ENCODE measurements at regions not wholly inside any gene's neighbourhood (a gene's known extent, or its start where the extent isn't known, plus 50 kb on each side); places are given as distances from the start of the nearest gene placed in this dataset.

DNA sequence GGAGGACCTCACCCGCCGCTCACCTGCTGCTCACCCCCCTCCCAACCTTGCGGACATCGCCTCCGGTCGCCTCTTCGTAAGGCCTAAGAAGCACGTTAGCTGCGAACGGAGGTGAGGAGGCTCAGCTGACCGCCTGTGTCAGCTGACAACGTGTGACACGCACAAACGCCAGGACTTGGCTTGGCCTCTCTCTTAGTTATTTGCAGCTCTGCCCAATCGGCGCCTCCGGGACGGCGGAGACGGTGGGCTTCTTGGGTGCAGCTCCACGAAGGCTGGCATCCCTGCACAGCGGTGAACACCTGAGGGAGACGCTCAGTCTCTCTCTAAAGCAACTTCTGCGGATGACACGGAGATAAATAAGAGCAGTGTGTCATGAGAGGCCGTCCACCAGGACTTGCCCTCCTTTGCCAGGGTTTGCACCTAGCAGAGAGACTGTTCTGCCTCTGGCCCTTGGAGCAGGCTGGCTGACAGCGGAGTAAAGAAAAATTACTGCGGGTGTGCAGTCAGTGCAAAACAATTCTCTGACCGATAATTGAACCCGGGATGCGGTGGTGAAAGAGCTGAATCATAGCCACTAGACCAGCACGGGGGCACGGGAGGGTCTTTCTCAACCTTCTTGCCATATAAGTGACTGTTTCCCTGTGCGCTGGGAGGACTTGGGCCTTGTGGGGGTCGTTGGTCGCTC lies 318.9 kb downstream of the FAM72C start (continued):
- TF ChIP-seq, protein P1, sequence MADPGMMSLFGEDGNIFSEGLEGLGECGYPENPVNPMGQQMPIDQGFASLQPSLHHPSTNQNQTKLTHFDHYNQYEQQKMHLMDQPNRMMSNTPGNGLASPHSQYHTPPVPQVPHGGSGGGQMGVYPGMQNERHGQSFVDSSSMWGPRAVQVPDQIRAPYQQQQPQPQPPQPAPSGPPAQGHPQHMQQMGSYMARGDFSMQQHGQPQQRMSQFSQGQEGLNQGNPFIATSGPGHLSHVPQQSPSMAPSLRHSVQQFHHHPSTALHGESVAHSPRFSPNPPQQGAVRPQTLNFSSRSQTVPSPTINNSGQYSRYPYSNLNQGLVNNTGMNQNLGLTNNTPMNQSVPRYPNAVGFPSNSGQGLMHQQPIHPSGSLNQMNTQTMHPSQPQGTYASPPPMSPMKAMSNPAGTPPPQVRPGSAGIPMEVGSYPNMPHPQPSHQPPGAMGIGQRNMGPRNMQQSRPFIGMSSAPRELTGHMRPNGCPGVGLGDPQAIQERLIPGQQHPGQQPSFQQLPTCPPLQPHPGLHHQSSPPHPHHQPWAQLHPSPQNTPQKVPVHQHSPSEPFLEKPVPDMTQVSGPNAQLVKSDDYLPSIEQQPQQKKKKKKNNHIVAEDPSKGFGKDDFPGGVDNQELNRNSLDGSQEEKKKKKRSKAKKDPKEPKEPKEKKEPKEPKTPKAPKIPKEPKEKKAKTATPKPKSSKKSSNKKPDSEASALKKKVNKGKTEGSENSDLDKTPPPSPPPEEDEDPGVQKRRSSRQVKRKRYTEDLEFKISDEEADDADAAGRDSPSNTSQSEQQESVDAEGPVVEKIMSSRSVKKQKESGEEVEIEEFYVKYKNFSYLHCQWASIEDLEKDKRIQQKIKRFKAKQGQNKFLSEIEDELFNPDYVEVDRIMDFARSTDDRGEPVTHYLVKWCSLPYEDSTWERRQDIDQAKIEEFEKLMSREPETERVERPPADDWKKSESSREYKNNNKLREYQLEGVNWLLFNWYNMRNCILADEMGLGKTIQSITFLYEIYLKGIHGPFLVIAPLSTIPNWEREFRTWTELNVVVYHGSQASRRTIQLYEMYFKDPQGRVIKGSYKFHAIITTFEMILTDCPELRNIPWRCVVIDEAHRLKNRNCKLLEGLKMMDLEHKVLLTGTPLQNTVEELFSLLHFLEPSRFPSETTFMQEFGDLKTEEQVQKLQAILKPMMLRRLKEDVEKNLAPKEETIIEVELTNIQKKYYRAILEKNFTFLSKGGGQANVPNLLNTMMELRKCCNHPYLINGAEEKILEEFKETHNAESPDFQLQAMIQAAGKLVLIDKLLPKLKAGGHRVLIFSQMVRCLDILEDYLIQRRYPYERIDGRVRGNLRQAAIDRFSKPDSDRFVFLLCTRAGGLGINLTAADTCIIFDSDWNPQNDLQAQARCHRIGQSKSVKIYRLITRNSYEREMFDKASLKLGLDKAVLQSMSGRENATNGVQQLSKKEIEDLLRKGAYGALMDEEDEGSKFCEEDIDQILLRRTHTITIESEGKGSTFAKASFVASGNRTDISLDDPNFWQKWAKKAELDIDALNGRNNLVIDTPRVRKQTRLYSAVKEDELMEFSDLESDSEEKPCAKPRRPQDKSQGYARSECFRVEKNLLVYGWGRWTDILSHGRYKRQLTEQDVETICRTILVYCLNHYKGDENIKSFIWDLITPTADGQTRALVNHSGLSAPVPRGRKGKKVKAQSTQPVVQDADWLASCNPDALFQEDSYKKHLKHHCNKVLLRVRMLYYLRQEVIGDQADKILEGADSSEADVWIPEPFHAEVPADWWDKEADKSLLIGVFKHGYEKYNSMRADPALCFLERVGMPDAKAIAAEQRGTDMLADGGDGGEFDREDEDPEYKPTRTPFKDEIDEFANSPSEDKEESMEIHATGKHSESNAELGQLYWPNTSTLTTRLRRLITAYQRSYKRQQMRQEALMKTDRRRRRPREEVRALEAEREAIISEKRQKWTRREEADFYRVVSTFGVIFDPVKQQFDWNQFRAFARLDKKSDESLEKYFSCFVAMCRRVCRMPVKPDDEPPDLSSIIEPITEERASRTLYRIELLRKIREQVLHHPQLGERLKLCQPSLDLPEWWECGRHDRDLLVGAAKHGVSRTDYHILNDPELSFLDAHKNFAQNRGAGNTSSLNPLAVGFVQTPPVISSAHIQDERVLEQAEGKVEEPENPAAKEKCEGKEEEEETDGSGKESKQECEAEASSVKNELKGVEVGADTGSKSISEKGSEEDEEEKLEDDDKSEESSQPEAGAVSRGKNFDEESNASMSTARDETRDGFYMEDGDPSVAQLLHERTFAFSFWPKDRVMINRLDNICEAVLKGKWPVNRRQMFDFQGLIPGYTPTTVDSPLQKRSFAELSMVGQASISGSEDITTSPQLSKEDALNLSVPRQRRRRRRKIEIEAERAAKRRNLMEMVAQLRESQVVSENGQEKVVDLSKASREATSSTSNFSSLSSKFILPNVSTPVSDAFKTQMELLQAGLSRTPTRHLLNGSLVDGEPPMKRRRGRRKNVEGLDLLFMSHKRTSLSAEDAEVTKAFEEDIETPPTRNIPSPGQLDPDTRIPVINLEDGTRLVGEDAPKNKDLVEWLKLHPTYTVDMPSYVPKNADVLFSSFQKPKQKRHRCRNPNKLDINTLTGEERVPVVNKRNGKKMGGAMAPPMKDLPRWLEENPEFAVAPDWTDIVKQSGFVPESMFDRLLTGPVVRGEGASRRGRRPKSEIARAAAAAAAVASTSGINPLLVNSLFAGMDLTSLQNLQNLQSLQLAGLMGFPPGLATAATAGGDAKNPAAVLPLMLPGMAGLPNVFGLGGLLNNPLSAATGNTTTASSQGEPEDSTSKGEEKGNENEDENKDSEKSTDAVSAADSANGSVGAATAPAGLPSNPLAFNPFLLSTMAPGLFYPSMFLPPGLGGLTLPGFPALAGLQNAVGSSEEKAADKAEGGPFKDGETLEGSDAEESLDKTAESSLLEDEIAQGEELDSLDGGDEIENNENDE (IDR thresholded peaks at IDR 0.05; ENCODE audit: insufficient replicate concordance, low read length) = no peak
- no peak for TF ChIP-seq HDAC6 (IDR thresholded peaks at IDR 0.05; ENCODE audit: low read depth, low read length)
- TF ChIP-seq HDAC2 (IDR thresholded peaks at IDR 0.05; ENCODE audit: borderline replicate concordance in 1 of 2, low read depth in 2 of 2, low read length in 2 of 2) = no peak
- no peak for TF ChIP-seq ZNF274 (IDR thresholded peaks at IDR 0.05; ENCODE audit: borderline replicate concordance, extremely low read depth, low read length)
- TF ChIP-seq NANOG (IDR thresholded peaks at IDR 0.05; ENCODE audit: insufficient read depth, low read depth, low read length, poor library complexity, severe bottlenecking) = no peak
- TF ChIP-seq SRF (IDR thresholded peaks at IDR 0.05; ENCODE audit: low read depth, low read length) = no peak
- TF ChIP-seq TEAD4 (IDR thresholded peaks at IDR 0.05; ENCODE audit: low read depth, low read length) = no peak
- TF ChIP-seq SIX5 (IDR thresholded peaks at IDR 0.05; ENCODE audit: low read depth, low read length) = no peak
- no peak for TF ChIP-seq BCL11A (IDR thresholded peaks at IDR 0.05; ENCODE audit: low read depth in 2 of 2, low read length in 2 of 2)
- no peak for TF ChIP-seq EP300 (IDR thresholded peaks at IDR 0.05; ENCODE audit: borderline replicate concordance in 1 of 2, low read depth in 2 of 2, low read length in 2 of 2)
